ENCODE measurements at regions not wholly inside any gene's neighbourhood (a gene's known extent, or its start where the extent isn't known, plus 50 kb on each side); places are given as distances from the start of the nearest gene placed in this dataset.

DNA sequence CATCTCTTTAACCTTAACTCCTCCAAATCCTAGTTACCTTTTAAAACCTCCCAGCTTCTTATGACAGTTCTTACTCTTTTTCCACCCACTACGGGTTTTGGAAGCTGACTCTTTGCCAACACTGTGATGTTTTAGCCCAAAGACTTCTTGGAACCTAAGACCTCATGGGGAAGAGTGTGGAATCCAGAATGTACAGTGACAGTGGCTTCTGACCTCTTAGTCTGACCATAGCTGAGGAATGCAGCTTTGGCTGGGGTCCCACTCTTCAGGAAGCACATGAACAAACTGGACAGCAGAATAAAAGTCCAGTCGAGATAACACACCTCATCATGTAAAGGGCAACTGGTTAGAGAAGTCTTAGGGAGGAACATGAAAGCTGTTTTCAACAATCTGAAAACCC lies 161.1 kb upstream of the PKDCC start:
- no peak for DNase-seq (ENCODE audit: low read depth)

GRCh38 chr2:41890341-41890740 lies 157.5 kb upstream of the PKDCC start:
- no peak for DNase-seq (ENCODE audit: low read depth)

GRCh38 chr2:41892476-41892875 lies 155.3 kb upstream of the PKDCC start:
- DNase-seq (ENCODE audit: low read depth) = no peak

DNA sequence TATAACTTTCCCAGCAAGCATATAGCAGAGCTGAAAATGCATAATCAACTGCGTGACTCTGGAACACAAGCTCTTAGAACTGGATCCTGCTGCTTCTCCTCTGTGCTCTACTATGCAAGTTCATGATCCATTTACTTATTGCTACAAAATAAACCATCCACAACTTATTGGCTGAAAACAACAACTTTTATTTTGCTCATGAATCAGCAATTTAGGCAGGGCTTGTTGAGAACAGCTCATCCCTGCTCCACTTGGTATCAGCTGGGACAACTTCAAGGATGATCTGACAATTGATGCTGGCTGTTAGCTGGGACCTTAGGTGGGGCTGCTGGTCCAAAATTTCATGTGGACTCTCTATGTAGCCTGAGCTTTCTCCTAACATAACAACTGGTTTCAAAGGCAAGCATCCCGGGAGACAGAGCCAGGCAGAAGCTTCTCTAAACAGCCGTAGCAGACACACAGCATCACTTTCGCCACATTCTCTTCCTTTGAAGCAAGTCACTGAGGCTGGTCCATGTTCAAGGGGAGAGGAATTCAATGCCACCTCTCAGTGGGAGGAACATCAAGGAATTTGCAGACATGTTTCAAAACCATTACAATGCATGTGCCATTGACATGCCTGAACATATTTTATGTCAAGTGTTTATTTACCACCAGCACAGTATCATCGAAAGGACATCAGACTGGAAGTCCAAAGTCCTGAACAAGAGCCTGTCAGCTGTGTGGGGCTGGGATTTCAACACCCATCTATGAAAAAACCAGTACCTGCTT lies 153.1 kb upstream of the PKDCC start:
- no peak for DNase-seq (ENCODE audit: low read depth)

DNA sequence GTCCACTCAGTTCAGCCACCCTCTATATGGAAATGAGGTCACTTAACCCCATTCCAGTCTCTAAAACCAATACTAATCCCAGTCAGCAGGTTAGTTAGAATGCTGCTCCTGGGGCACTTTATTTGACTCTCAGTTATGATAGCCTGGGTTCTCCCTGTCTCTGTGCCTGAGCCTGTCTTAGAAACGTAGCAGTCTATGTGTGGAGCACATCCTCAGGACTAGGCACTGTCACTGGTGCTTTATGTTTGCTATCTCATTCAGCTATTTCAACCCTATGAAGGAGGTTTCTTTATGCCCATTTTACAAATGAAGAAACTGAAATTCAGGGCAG lies 152.5 kb upstream of the PKDCC start:
- no peak for DNase-seq (ENCODE audit: low read depth)

DNA sequence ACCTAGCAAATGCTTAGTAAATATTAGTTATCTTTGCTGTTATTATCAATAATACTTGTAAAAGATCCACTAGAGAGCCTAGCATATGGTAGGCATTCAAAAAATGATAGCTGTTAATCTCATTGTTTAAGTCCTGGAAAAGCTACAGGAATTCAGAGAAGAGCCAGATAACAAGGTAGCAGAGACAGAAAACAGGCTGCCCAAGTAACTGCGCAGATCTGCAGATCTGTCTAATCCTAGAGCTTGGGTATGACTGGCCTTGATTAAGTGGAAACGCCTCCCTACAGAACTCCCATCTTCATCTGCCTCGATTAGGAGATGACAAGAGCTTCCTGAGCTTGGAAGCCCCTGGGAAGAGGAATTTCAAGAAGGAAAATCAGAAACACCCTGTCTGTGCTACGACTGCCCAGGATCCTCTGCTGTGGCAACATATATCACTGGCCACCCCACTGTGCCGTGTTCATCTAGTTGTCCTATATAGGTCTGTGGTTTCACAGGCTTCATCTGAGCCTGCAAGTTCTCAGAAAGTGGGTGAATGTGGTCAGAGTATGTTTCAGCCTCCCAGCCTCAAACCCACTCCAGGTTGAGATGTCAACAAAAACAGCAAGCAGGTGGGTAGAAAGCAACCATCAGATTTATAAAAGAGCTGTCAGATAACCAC lies 151.5 kb upstream of the PKDCC start:
- no peak for DNase-seq (ENCODE audit: low read depth)

DNA sequence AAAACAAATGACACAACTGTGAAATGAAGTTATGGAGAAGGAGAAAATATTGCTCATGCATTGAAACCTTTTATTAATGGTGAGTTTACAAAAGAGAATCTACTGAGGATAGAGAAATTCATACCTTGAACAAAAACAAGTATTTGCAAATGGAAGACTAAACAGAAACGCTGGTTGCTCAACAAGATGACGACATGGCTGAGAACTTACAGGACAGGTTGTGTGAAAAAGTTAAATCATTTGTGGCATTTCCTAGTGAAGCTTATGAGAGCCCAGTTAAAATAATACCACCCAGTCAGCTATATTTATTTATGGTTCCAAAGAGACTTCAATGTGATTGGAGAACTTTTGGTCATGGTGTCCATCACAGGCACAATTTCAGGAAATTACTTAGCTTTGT lies 148.6 kb upstream of the PKDCC start:
- no peak for DNase-seq (ENCODE audit: low read depth)

- DNase-seq (ENCODE audit: low read depth) = no peak
Observed at GRCh38 chr2:41900101-41900577, 147.7 kb upstream of the PKDCC start.

- no peak for DNase-seq (ENCODE audit: low read depth)
Observed at GRCh38 chr2:41902897-41903296, 144.9 kb upstream of the PKDCC start.

DNA sequence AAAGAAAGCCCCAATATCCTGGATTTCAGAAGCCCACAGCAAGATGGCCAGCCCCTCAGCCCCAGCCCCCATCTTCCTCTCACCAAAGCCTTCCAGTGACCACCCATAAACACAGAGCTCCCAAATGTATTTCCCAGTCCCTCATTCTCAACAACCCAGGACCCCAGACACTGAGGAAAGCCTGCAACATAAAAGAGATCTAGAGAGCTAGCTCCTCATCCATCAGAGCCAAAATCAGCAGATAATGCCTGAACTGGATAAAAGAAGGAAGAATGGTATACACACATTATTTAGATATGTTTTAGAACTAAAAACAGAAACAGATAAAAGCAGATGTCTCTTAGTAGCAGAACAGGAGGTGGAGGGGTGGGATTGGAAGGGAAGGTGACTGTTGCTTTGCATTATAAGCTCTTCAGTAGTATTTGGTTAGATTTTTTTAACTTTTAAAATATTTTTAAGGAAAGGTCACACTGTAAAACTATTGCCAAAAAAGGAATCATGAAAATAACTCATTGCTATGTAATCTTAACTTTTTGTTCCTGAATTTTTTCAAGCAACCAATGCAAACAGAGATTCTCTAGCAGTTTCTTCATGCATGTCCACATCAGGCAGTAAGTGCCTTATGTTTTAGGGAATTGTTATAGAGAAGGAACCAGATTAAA lies 144.2 kb upstream of the PKDCC start:
- no peak for DNase-seq (ENCODE audit: low read depth)

GRCh38 chr2:41904459-41904858 lies 143.4 kb upstream of the PKDCC start:
- DNase-seq (ENCODE audit: low read depth) = no peak

GRCh38 chr2:41905597-41906337 lies 142.1 kb upstream of the PKDCC start:
- no peak for DNase-seq (ENCODE audit: low read depth)

DNA sequence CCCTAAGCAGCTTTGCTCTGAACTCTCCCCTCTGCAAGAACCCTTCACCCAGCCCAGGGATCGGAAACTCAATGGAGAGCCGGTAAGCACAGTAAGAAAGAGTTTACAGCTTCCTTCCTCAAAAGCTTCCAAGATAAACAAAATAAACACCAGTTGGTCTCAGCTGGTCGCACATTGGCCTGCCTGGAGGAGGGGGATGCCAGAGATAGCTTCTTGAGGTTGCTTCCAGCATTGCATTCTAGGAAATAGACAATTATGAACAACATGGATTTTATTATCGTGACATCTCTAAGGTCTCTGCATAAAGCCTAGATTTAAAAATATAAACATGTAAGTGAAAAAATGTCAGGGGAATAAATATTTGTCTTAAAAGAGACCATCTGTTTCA lies 141.5 kb upstream of the PKDCC start:
- no peak for DNase-seq (ENCODE audit: low read depth)

- DNase-seq (ENCODE audit: low read depth) = no peak
Observed at GRCh38 chr2:41907141-41907540, 140.7 kb upstream of the PKDCC start.

DNA sequence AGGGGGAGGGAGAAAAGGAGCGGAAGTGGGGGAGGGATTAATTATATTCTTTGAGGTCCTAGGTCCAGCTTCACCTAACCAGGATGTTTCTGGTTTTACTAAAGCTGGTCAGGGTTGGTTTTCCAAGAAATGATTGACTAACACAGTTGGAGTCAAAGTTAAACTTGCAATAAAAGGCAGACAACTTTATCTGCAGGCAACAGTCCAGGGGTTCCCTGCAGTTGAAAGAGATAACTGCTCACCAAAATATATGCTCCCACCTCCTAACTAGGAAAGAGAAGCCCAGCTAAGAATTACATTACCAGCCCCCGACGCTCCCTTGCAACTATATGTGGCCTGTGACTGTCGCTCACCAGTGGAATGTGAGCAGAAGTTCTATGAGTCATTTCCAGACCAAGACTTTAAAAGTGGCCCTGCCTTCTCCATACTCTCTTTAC lies 140.0 kb upstream of the PKDCC start:
- DNase-seq (ENCODE audit: low read depth) = no peak

DNA sequence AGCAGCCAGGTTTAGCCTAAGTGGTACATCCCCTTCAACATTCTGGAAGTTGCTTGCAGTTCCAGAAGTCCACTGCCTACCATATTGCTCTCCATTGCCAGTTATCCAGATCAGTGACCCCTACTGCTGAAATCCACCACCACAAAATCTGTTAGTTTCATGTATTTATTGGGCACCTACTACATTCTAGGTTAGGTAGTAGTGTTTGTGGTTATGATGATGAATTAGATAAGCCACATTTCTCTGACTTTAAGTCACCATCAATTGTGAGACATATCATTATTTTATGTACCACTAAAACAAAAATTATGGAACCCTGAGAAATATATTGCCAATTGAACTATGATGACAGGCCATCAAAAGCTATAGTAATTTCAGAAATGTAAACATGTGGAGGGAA lies 139.5 kb upstream of the PKDCC start:
- DNase-seq (ENCODE audit: low read depth) = no peak

DNA sequence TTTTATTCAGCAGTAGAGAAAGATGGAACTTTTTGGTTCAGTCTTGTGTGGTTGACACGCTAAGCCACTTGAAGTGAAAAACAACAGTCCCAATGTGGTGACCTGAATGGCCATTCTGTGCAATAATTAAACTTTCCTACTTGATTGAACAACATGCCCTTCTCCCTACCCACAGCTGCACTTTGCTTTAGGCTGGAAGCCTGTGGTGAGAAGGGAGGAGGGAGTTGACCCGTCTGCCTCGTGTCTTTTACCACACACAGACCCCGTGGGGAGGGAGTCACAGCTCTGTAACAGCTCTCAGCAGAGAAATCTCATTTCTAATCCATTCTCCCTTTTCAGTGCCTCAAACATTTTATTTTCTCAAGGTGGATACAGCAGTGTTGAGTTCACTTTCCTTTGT lies 138.2 kb upstream of the PKDCC start:
- DNase-seq (ENCODE audit: low read depth) = no peak

- peak; percentile 32 for DNase-seq (ENCODE audit: low read depth)
Observed at GRCh38 chr2:41910126-41910525, 137.7 kb upstream of the PKDCC start.

DNA sequence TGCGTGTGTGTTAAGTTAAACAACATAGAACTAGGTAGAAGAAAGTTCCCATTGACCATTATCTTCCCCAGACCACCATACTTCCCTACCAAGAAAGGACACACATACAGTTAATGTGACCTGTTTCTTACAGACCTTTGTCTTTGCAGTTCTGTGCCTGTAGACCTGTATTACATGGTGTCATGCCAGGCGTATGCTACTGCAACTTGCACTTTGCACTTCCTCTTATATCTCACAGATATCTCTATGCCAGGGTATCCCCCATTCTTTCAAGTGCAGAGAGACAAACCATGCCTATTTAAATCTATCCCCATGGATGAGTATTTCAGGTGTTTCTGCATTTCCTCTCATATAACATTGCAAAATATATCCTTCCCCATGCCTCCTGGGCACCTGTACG lies 136.8 kb upstream of the PKDCC start:
- DNase-seq (ENCODE audit: low read depth) = no peak

- DNase-seq (ENCODE audit: low read depth) = no peak
Observed at GRCh38 chr2:41912337-41912736, 135.5 kb upstream of the PKDCC start.

DNA sequence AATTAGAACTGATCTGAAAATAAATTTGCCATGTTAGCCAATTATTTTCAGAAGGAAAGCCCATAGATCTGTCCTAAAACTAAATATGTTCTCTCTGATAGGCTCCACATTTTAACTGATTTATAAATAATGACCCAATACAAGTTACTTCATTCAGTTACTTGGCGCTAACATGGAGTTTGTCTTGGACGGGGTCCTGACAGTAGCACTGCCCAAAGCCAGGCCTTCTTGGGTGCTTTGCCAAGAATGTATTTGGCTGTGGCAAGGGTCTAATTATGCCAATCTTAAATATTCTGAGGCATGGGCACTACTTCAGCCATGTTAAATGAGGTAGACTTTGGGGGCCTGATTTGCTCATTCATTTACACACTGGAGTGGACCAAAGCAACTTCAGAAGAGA lies 135.0 kb upstream of the PKDCC start:
- no peak for DNase-seq (ENCODE audit: low read depth)

GRCh38 chr2:41913311-41913710 lies 134.5 kb upstream of the PKDCC start:
- DNase-seq (ENCODE audit: low read depth) = no peak
